Esophagus squamous epithelium (tissue), 4 donors: ENCODE measurements at regions not wholly inside any gene's neighbourhood (a gene's known extent, or its start where the extent isn't known, plus 50 kb on each side); places are given as distances from the start of the nearest gene placed in this dataset.

ENCODE experiments used
- POLR2A ChIP-seq, 4 donors: fragments of 450-650 bp; IDR thresholded peaks; one replicate each; pipeline ENCODE4 v1.6.1; 2017; ENCODE audit warnings: antibody characterized with exemption in 4 of 4, mild to moderate bottlenecking in 4 of 4, moderate library complexity in 3 of 4
- TF ChIP-seq, protein P1 (sequence below), 6 experiments: fragments of 450-650 bp in 4 of 6; fragments of 200-600 bp in 2 of 6; sonication (generic) in 2 of 6; IDR thresholded peaks; one replicate each; pipeline ENCODE4 v1.5.1; 2016 to 2019; ENCODE audit warnings: antibody characterized with exemption in 6 of 6, mild to moderate bottlenecking in 4 of 6, moderate library complexity in 4 of 6

DNA sequence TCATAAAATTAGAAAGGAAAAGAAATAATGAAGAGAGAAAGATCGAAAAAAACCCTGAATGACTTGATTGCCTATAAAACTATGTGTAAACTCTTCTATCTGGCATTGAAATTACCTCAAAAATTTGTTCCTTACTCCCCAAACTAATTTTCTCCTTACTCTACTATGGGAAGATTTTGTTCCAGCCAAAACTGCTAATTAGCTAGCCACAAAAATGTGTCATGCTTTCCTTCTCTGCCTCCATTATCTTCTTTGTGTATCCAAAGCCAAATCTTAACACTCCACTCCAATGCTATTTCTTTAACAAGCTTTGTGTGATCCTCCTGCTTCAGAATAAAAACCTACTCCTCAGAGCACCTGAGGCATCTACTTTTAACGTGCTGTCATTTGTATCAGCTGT is 831.2 kb downstream of the METTL15 start:
- TF ChIP-seq, protein P1, sequence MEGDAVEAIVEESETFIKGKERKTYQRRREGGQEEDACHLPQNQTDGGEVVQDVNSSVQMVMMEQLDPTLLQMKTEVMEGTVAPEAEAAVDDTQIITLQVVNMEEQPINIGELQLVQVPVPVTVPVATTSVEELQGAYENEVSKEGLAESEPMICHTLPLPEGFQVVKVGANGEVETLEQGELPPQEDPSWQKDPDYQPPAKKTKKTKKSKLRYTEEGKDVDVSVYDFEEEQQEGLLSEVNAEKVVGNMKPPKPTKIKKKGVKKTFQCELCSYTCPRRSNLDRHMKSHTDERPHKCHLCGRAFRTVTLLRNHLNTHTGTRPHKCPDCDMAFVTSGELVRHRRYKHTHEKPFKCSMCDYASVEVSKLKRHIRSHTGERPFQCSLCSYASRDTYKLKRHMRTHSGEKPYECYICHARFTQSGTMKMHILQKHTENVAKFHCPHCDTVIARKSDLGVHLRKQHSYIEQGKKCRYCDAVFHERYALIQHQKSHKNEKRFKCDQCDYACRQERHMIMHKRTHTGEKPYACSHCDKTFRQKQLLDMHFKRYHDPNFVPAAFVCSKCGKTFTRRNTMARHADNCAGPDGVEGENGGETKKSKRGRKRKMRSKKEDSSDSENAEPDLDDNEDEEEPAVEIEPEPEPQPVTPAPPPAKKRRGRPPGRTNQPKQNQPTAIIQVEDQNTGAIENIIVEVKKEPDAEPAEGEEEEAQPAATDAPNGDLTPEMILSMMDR (IDR thresholded peaks at IDR 0.05): no peak
- TF ChIP-seq POLR2A (IDR thresholded peaks at IDR 0.05): no peak
